ENCODE measurements at regions not wholly inside any gene's neighbourhood (a gene's known extent, or its start where the extent isn't known, plus 50 kb on each side); places are given as distances from the start of the nearest gene placed in this dataset.

DNA sequence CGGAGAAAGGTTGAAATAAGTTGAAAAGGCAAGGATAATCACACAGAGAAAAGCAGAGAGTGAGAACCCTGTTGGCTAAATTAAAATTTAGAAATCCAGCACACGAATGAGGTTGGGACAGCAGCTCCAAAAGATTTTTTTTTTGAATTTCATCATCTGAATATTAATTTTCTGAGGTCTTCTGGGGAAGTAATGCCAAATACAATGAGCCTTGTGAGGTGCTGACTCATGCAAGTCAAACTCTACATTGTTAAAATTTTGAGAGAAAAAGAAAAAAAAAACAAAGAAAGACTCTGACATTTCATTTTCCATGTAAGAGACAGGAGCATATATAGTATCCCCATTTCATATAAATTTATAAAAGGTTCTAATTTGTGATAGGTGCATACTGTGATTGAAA, 614.2 kb upstream of the CDH2 start:
- no peak for TF ChIP-seq POLR2A (IDR thresholded peaks at IDR 0.05; ENCODE audit: low read length)
- no peak for TF ChIP-seq GATA1 (IDR thresholded peaks at IDR 0.05; ENCODE audit: low read depth, low read length)

Data from erythroblast (primary cell).